OCI-LY7 (cell line): ENCODE measurements at regions not wholly inside any gene's neighbourhood (a gene's known extent, or its start where the extent isn't known, plus 50 kb on each side); places are given as distances from the start of the nearest gene placed in this dataset.

Experiments
- EZH2phosphoT487 ChIP-seq: fragments of 200-600 bp; sonication (generic); IDR thresholded peaks from 2 replicates; pipeline ENCODE4 v1.6.1; 2018; ENCODE audit warnings: low read depth, borderline replicate concordance, mild to moderate bottlenecking, mixed run types, antibody characterized with exemption, low read length, moderate library complexity, mixed read lengths
- TF ChIP-seq, protein P1 (sequence below): fragments of 200-600 bp; sonication (generic); conservative IDR thresholded peaks from 2 replicates; pipeline ENCODE4 v1.5.1; 2014; ENCODE audit warnings: mild to moderate bottlenecking, antibody characterized with exemption, low read length, moderate library complexity, mixed read lengths

DNA sequence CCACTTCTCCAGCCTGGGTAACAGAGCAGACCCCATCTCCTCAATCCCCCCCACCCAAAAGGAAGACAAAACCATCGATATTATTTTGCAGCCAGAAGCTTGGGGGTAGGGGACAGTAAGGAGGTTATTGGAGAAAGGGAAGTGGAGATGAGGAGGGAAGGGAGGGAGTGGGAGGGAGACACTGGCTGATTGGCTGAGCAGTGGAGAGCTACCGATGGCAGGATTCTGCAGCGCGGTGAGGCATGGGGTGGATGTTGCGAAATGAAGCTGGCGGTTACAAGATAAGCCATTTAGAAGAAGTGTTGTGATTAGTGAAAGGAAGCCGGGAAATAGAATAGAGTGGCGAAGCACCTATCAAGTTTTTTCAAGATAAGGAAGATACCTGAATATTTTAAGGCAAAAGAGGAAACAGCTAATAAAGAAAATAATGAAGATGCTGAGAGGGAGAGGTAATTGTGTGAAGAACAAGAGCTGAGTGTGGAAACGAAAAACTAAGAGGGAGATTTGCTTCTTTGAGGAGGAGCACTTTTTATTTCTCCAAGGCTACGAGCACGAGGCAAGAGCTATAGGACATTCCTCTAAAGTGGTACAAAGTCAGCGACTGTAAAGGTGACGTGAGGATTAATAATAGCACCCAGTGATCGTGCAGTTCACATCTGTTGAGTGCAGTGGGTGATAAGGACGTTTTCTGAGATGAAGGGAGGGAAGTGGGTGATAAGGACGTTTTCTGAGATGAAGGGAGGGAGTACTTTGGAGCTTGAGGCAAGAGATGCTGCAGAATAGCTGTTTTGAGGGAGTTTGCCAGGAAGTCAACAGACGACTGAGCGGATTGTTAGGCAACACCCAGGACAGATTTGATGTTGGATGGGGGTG lies 103.2 kb upstream of the KIF26B start:
- TF ChIP-seq, protein P1, sequence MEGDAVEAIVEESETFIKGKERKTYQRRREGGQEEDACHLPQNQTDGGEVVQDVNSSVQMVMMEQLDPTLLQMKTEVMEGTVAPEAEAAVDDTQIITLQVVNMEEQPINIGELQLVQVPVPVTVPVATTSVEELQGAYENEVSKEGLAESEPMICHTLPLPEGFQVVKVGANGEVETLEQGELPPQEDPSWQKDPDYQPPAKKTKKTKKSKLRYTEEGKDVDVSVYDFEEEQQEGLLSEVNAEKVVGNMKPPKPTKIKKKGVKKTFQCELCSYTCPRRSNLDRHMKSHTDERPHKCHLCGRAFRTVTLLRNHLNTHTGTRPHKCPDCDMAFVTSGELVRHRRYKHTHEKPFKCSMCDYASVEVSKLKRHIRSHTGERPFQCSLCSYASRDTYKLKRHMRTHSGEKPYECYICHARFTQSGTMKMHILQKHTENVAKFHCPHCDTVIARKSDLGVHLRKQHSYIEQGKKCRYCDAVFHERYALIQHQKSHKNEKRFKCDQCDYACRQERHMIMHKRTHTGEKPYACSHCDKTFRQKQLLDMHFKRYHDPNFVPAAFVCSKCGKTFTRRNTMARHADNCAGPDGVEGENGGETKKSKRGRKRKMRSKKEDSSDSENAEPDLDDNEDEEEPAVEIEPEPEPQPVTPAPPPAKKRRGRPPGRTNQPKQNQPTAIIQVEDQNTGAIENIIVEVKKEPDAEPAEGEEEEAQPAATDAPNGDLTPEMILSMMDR: no peak
- no peak for TF ChIP-seq EZH2phosphoT487
